PC-9 (cell line): ENCODE measurements at regions not wholly inside any gene's neighbourhood (a gene's known extent, or its start where the extent isn't known, plus 50 kb on each side); places are given as distances from the start of the nearest gene placed in this dataset.

Experiments
- BruUV-seq: library from RNA; stranded (reverse); fragments of 400-500 nt; replicated peaks from 2 replicates; lab custom pipeline; 2021; lab: Mats Ljungman, UMichigan
- CTCF ChIA-PET: fragments of 300-600 bp; sonication (Branson Sonifier 250); formaldehyde crosslinking; loops from one replicate; lab custom pipeline; 2022; ENCODE audit warnings: antibody characterized with exemption; lab: Charles Lee
- POLR2A ChIA-PET: fragments of 300-600 bp; sonication (Branson Sonifier 250); formaldehyde crosslinking; loops from one replicate; lab custom pipeline; 2022; ENCODE audit warnings: antibody characterized with exemption; ENCODE audit not compliant: unreplicated experiment; lab: Charles Lee
- DNase-seq, 2 experiments: peaks; one replicate each; pipeline versions ENCODE4 v3.0.0 to v3.0.0-alpha.2; 2015 to 2022; ENCODE audit warnings: mixed read lengths in 1 of 2
- H2AFZ ChIP-seq: fragments of 200-600 bp; sonication (generic); 2 replicates; pipeline ENCODE4 v1.8.1; 2017; ENCODE audit warnings: antibody characterized with exemption
- H3F3A ChIP-seq: fragments of 200-600 bp; sonication (generic); 2 replicates; pipeline ENCODE4 v1.8.1; 2017; ENCODE audit warnings: antibody characterized with exemption, mild to moderate bottlenecking, low read depth; ENCODE audit not compliant: insufficient read depth
- H3K27ac ChIP-seq: fragments of 200-600 bp; sonication (generic); 2 replicates; pipeline ENCODE4 v1.6.1; 2016; ENCODE audit warnings: mixed run types
- H3K27me3 ChIP-seq: fragments of 200-600 bp; sonication (generic); 2 replicates; pipeline ENCODE4 v1.6.1; 2016; ENCODE audit warnings: low read depth, mixed run types; ENCODE audit not compliant: insufficient read depth
- H3K36me3 ChIP-seq: fragments of 200-600 bp; sonication (generic); 2 replicates; pipeline ENCODE4 v1.6.1; 2016; ENCODE audit warnings: low read depth, mixed run types
- H3K4me1 ChIP-seq: fragments of 200-600 bp; sonication (generic); replicated peaks from 2 replicates; pipeline ENCODE4 v1.6.1; 2016; ENCODE audit warnings: mixed run types; ENCODE audit not compliant: insufficient read depth
- H3K4me2 ChIP-seq: fragments of 200-600 bp; sonication (generic); 2 replicates; pipeline ENCODE4 v1.6.1; 2017; ENCODE audit warnings: mixed run types
- H3K4me3 ChIP-seq: fragments of 200-600 bp; sonication (generic); 2 replicates; pipeline ENCODE4 v1.6.1; 2016; ENCODE audit warnings: mixed run types
- H3K79me2 ChIP-seq: fragments of 200-600 bp; sonication (generic); 2 replicates; pipeline ENCODE4 v1.6.1; 2017; ENCODE audit warnings: low read depth, mixed run types
- H3K9me2 ChIP-seq: fragments of 200-600 bp; sonication (generic); 2 replicates; pipeline ENCODE4 v1.8.1; 2017; ENCODE audit warnings: mild to moderate bottlenecking; ENCODE audit not compliant: insufficient read depth
- H3K9me3 ChIP-seq: fragments of 200-600 bp; sonication (generic); 2 replicates; pipeline ENCODE4 v1.8.1; 2016; ENCODE audit warnings: low read depth; ENCODE audit not compliant: insufficient read depth
- H4K20me1 ChIP-seq: fragments of 200-600 bp; sonication (generic); 2 replicates; pipeline ENCODE4 v1.8.1; 2017; ENCODE audit not compliant: insufficient read depth
- EZH2 ChIP-seq: fragments of 200-600 bp; sonication (generic); IDR thresholded peaks from 2 replicates; pipeline ENCODE4 v1.8.0; 2017; ENCODE audit warnings: antibody characterized with exemption, low read depth
- intact Hi-C: fragments of 100-400 bp; cut with micrococcal nuclease; formaldehyde crosslinking; loops from one replicate; pipeline ENCODE4 v1.10.0; 2022; ENCODE audit not compliant: unreplicated experiment
- TF ChIP-seq, protein P1 (sequence below): fragments of 200-600 bp; sonication (generic); conservative IDR thresholded peaks from 2 replicates; pipeline ENCODE4 v1.6.1; 2017; ENCODE audit warnings: mixed run types, antibody characterized with exemption, mild to moderate bottlenecking, moderate library complexity

DNA sequence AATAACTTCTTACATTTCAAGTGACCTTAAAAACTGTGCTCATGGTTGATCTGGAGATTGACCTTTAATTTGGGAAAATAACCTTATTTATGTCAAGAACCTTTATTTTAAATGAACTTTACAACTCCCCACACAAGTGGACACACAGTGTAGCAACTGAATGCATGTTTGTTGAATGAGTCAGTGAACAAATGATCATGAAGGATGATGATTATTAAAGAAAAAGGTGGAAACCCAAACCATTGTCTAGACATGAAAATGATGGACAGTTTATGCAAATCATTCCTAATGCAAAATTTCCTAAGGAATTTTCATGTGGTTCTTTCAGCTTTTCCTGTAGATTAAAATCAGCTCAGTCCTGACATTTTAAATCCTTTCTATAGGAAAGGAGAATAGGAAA, 439.8 kb upstream of the RUNX1 start:
- Histone ChIP-seq H3K4me2 (no peak overlapping the region), H3K9me2 (no peaks in the 10 kb centered on the region), H3K27ac (no peak overlapping the region), H3K4me1 (no peaks in the 10 kb centered on the region), H3K27me3 (no peaks in the 10 kb centered on the region), H4K20me1 (no peaks in the 10 kb centered on the region), H3K9me3 (no peaks in the 10 kb centered on the region), H3K79me2 (no peaks in the 10 kb centered on the region), H3K4me3 (no peak overlapping the region), H2AFZ (no peak overlapping the region), H3F3A (no peaks in the 10 kb centered on the region), H3K36me3 (no peaks in the 10 kb centered on the region)
- no TSS peak for BruUV-seq
- POLR2A ChIA-PET: no interaction called here
- CTCF ChIA-PET: no interaction called here
- intact Hi-C loops: no loop called here
- DNase-seq: no peak
- TF ChIP-seq, protein P1, sequence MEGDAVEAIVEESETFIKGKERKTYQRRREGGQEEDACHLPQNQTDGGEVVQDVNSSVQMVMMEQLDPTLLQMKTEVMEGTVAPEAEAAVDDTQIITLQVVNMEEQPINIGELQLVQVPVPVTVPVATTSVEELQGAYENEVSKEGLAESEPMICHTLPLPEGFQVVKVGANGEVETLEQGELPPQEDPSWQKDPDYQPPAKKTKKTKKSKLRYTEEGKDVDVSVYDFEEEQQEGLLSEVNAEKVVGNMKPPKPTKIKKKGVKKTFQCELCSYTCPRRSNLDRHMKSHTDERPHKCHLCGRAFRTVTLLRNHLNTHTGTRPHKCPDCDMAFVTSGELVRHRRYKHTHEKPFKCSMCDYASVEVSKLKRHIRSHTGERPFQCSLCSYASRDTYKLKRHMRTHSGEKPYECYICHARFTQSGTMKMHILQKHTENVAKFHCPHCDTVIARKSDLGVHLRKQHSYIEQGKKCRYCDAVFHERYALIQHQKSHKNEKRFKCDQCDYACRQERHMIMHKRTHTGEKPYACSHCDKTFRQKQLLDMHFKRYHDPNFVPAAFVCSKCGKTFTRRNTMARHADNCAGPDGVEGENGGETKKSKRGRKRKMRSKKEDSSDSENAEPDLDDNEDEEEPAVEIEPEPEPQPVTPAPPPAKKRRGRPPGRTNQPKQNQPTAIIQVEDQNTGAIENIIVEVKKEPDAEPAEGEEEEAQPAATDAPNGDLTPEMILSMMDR: no peak
- no peak for TF ChIP-seq EZH2

DNA sequence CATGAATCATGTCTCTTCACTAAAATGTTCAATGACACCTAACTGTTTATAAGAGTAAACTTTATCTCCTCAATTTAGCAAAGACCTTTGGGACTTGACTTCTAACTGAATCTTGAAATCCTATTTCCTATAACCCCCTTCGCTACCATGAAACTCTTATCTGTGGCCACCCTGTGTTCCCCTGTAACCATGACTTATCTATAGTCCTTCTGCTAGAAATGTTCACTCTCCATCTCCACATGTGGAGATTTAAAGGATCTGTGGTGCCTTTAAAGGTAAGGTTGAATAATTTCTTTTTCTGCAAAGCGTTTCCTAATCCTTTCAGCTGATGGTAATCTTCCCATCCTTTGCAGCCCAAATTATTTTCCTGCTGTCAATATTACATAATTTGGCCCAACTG, 436.3 kb upstream of the RUNX1 start:
- H3K9me2 ChIP-seq: no peaks in the 10 kb centered on the region
- H3K36me3 ChIP-seq: no peaks in the 10 kb centered on the region
- H3K9me3 ChIP-seq: no peaks in the 10 kb centered on the region
- H3K4me1 ChIP-seq: no peaks in the 10 kb centered on the region
- H2AFZ ChIP-seq: no peak overlapping the region
- ChIA-PET POLR2A (interaction anchor here (0.7 kb wide), 1 partner anchor 15 kb away, joined by 3 read pairs; no protein-coding TSS in a partner anchor), CTCF (no interaction called here)
- TF ChIP-seq, protein P1: no peak
- no peak for TF ChIP-seq EZH2
- H3K79me2 ChIP-seq: no peaks in the 10 kb centered on the region
- no peaks in the 10 kb centered on the region for H3F3A ChIP-seq
- H4K20me1 ChIP-seq: no peaks in the 10 kb centered on the region
- H3K27ac ChIP-seq: no peak overlapping the region
- H3K4me2 ChIP-seq: no peak overlapping the region
- H3K27me3 ChIP-seq: no peaks in the 10 kb centered on the region
- no peak for DNase-seq
- BruUV-seq: no TSS peak
- intact Hi-C loops: no loop called here
- no peak overlapping the region for H3K4me3 ChIP-seq

DNA sequence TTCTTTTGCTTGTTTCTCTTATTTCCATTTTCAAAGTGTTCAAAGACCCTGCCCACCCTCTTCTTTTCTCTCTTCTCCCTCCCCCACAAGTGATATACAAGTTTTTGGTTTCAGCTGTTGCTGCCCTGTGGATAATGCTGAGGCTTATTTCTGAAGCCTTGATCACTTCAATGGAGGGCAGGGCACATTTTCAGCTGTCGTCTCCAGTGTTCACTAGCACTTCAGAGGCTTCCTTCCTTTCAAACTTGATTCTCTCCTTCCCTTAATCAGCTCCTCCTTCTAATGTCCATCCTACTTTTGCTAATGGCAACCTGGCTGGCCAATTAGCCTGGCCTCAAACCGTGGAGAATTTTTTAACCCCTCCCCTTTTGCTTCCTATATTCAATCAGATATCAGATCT, 435.7 kb upstream of the RUNX1 start:
- BruUV-seq: no TSS peak
- no peak for DNase-seq
- TF ChIP-seq, protein P1: no peak
- intact Hi-C loops: no loop called here
- Histone ChIP-seq H3K4me3 (no peak overlapping the region), H3K9me3 (no peaks in the 10 kb centered on the region), H3K4me1 (no peaks in the 10 kb centered on the region), H2AFZ (no peak overlapping the region), H3K36me3 (no peaks in the 10 kb centered on the region), H3K4me2 (no peak overlapping the region), H3F3A (no peaks in the 10 kb centered on the region), H3K27me3 (no peaks in the 10 kb centered on the region), H4K20me1 (no peaks in the 10 kb centered on the region), H3K27ac (no peak overlapping the region), H3K79me2 (no peaks in the 10 kb centered on the region), H3K9me2 (no peaks in the 10 kb centered on the region)
- ChIA-PET POLR2A (interaction anchor here (0.7 kb wide), 1 partner anchor 16 kb away, joined by 3 read pairs; no protein-coding TSS in a partner anchor), CTCF (no interaction called here)
